ENCODE measurements at regions not wholly inside any gene's neighbourhood (a gene's known extent, or its start where the extent isn't known, plus 50 kb on each side); places are given as distances from the start of the nearest gene placed in this dataset.

DNA sequence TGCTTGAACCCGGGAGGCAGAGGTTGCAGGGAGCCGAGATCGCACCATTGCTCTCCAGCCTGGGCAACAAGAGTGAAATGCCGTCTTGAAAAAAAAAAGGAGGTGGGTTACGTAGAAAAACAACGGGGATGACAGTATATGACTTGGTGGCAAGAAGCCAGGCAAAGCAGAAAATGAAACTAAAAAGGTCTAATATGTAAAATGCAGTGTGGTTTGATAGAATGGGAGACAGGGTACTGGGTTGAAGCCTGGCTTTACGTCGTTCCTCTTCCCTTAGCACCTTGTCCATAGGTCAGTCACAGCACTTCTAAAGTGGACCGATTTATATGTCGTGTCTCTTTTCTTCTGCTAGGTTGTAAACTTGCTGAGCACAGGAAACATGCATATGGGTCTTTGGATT is 274.9 kb upstream of the ZC3H12C start:
- TF ChIP-seq, protein P1, sequence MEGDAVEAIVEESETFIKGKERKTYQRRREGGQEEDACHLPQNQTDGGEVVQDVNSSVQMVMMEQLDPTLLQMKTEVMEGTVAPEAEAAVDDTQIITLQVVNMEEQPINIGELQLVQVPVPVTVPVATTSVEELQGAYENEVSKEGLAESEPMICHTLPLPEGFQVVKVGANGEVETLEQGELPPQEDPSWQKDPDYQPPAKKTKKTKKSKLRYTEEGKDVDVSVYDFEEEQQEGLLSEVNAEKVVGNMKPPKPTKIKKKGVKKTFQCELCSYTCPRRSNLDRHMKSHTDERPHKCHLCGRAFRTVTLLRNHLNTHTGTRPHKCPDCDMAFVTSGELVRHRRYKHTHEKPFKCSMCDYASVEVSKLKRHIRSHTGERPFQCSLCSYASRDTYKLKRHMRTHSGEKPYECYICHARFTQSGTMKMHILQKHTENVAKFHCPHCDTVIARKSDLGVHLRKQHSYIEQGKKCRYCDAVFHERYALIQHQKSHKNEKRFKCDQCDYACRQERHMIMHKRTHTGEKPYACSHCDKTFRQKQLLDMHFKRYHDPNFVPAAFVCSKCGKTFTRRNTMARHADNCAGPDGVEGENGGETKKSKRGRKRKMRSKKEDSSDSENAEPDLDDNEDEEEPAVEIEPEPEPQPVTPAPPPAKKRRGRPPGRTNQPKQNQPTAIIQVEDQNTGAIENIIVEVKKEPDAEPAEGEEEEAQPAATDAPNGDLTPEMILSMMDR (conservative IDR thresholded peaks at IDR 0.05; ENCODE audit: low read depth in 2 of 2) = no peak
- TF ChIP-seq, protein P2, sequence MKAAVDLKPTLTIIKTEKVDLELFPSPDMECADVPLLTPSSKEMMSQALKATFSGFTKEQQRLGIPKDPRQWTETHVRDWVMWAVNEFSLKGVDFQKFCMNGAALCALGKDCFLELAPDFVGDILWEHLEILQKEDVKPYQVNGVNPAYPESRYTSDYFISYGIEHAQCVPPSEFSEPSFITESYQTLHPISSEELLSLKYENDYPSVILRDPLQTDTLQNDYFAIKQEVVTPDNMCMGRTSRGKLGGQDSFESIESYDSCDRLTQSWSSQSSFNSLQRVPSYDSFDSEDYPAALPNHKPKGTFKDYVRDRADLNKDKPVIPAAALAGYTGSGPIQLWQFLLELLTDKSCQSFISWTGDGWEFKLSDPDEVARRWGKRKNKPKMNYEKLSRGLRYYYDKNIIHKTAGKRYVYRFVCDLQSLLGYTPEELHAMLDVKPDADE (IDR thresholded peaks at IDR 0.05) = no peak
- TF ChIP-seq POLR2AphosphoS5 (IDR thresholded peaks at IDR 0.05; ENCODE audit: low read depth) (no peak), EZH2 (IDR thresholded peaks at IDR 0.05; ENCODE audit: low read depth, unreplicated experiment) (no peak), EZH2phosphoT487 (IDR thresholded peaks at IDR 0.05; ENCODE audit: unreplicated experiment) (no peak), JUNB (IDR thresholded peaks at IDR 0.05; ENCODE audit: unreplicated experiment) (no peak), ZNF331 (CRISPR knock-in tag; IDR thresholded peaks at IDR 0.05; ENCODE audit: low read depth) (no peak), NANOG (IDR thresholded peaks at IDR 0.05; ENCODE audit: borderline replicate concordance) (no peak)
- TF ChIP-seq, protein P3, sequence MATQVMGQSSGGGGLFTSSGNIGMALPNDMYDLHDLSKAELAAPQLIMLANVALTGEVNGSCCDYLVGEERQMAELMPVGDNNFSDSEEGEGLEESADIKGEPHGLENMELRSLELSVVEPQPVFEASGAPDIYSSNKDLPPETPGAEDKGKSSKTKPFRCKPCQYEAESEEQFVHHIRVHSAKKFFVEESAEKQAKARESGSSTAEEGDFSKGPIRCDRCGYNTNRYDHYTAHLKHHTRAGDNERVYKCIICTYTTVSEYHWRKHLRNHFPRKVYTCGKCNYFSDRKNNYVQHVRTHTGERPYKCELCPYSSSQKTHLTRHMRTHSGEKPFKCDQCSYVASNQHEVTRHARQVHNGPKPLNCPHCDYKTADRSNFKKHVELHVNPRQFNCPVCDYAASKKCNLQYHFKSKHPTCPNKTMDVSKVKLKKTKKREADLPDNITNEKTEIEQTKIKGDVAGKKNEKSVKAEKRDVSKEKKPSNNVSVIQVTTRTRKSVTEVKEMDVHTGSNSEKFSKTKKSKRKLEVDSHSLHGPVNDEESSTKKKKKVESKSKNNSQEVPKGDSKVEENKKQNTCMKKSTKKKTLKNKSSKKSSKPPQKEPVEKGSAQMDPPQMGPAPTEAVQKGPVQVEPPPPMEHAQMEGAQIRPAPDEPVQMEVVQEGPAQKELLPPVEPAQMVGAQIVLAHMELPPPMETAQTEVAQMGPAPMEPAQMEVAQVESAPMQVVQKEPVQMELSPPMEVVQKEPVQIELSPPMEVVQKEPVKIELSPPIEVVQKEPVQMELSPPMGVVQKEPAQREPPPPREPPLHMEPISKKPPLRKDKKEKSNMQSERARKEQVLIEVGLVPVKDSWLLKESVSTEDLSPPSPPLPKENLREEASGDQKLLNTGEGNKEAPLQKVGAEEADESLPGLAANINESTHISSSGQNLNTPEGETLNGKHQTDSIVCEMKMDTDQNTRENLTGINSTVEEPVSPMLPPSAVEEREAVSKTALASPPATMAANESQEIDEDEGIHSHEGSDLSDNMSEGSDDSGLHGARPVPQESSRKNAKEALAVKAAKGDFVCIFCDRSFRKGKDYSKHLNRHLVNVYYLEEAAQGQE (IDR thresholded peaks at IDR 0.05; ENCODE audit: unreplicated experiment) = no peak
